HepG2 (cell line): ENCODE measurements at regions not wholly inside any gene's neighbourhood (a gene's known extent, or its start where the extent isn't known, plus 50 kb on each side); places are given as distances from the start of the nearest gene placed in this dataset.

Experiments
- ATAC-seq: fragments of 200-7000 bp; cut with Tn5 transposase; 3 replicates; pipeline ENCODE4 v1.9.1; 2020; ENCODE audit warnings: mild to moderate bottlenecking, moderate library complexity
- BruUV-seq: library from RNA; stranded (reverse); fragments of 400-500 nt; replicated peaks from 2 replicates; lab custom pipeline; 2021; lab: Mats Ljungman, UMichigan
- CTCF ChIA-PET: fragments of 300-600 bp; formaldehyde crosslinking; extraction: SDS; loops from one replicate; lab custom pipeline; 2021; ENCODE audit warnings: low total read pairs, inconsistent platforms, low intra/inter-chr PET ratio; lab: Yijun Ruan, JAX
- POLR2A ChIA-PET: fragments of 350-600 bp; sonication (Branson Sonifier 250); formaldehyde crosslinking; loops from one replicate; lab custom pipeline; 2020; ENCODE audit warnings: antibody characterized with exemption, inconsistent platforms; lab: Yijun Ruan, JAX
- DNase-seq: peaks from one replicate; pipeline ENCODE4 v3.0.0-alpha.2; 2015; ENCODE audit warnings: low spot score
- FAIRE-seq: peaks from 3 replicates; lab custom pipeline; 2011; peaks lifted over from hg19 to GRCh38; lab: Jason Lieb, UNC
- H2AFZ ChIP-seq: one replicate; pipeline ENCODE4 v1.6.1; 2011; ENCODE audit warnings: low read length, inconsistent platforms
- H3K27ac ChIP-seq: fragments of 300-600 bp; 3 replicates; pipeline ENCODE4 v1.8.0; 2011; ENCODE audit warnings: mixed run types, mild to moderate bottlenecking, mixed read lengths, low read length, inconsistent platforms; ENCODE audit not compliant: insufficient read depth; ENCODE audit errors: extremely low read length
- H3K27me3 ChIP-seq, 2 experiments: fragments of 200-600 bp in 1 of 2; 2 replicates in 1 of 2; 3 replicates in 1 of 2; pipeline versions ENCODE4 v1.6.0 to v1.8.0; 2011; ENCODE audit warnings: low read length in 2 of 2, mild to moderate bottlenecking in 2 of 2, moderate library complexity in 2 of 2, inconsistent platforms in 1 of 2; ENCODE audit not compliant: insufficient read depth in 2 of 2, control insufficient read depth in 1 of 2
- H3K36me3 ChIP-seq, 2 experiments: fragments of 200-600 bp in 1 of 2; replicated peaks in 1 of 2; 2 replicates in 1 of 2; 3 replicates in 1 of 2; pipeline versions ENCODE4 v1.5.1 to v1.8.0; 2011; ENCODE audit warnings: low read length in 2 of 2, inconsistent platforms in 1 of 2; ENCODE audit not compliant: insufficient read depth in 2 of 2, control insufficient read depth in 1 of 2
- H3K4me1 ChIP-seq: 2 replicates; pipeline ENCODE4 v1.5.1; 2012; ENCODE audit warnings: low read length, inconsistent platforms; ENCODE audit not compliant: insufficient read depth
- H3K4me2 ChIP-seq: 2 replicates; pipeline ENCODE4 v1.6.0; 2011; ENCODE audit warnings: low read depth, low read length, inconsistent platforms
- H3K4me3 ChIP-seq, 3 experiments: fragments of 200-600 bp in 1 of 3; sonication (generic), shearing (Covaris generic) in 1 of 3; replicated peaks in 1 of 3; 2 replicates each; pipeline ENCODE4 v1.5.1; 2011 to 2016; ENCODE audit warnings: low read length in 3 of 3, inconsistent platforms in 2 of 3, low read depth in 2 of 3, mild to moderate bottlenecking in 2 of 3, control low read depth in 1 of 3, mixed read lengths in 1 of 3; ENCODE audit not compliant: insufficient read depth in 1 of 3
- H3K79me2 ChIP-seq: one replicate; pipeline ENCODE4 v1.6.1; 2011; ENCODE audit warnings: low read length, inconsistent platforms; ENCODE audit not compliant: insufficient read depth
- H3K9ac ChIP-seq: 2 replicates; pipeline ENCODE4 v1.6.0; 2011; ENCODE audit warnings: mild to moderate bottlenecking, low read depth, low read length, inconsistent platforms; ENCODE audit not compliant: insufficient read depth
- H3K9me3 ChIP-seq: 2 replicates; pipeline ENCODE4 v1.5.1; 2012; ENCODE audit warnings: mild to moderate bottlenecking, low read length
- H4K20me1 ChIP-seq: 2 replicates; pipeline ENCODE4 v1.6.0; 2011; ENCODE audit warnings: inconsistent platforms, mild to moderate bottlenecking, low read length, moderate library complexity; ENCODE audit not compliant: insufficient read depth
- CBX5 ChIP-seq: sonication (generic); formaldehyde crosslinking; IDR thresholded peaks from 2 replicates; pipeline ENCODE4 v1.4.0; 2020; ENCODE audit warnings: missing genetic modification reagents, borderline replicate concordance
- GABPA ChIP-seq, 2 experiments: IDR thresholded peaks; 2 replicates each; pipeline ENCODE4 v1.6.1; 2011 to 2016; ENCODE audit warnings: low read depth in 2 of 2, low read length in 1 of 2, missing biosample characterization in 1 of 2, missing genetic modification characterization in 1 of 2
- MZF1 ChIP-seq: sonication (generic); formaldehyde crosslinking; IDR thresholded peaks from 2 replicates; pipeline ENCODE4 v1.8.1; 2023; ENCODE audit warnings: mild to moderate bottlenecking, missing genetic modification reagents, borderline replicate concordance
- NFIB ChIP-seq: sonication (generic); formaldehyde crosslinking; IDR thresholded peaks from 2 replicates; pipeline ENCODE4 v1.9.0; 2021; ENCODE audit warnings: missing genetic modification reagents, mild to moderate bottlenecking, borderline replicate concordance
- SP2 ChIP-seq: sonication (generic); formaldehyde crosslinking; IDR thresholded peaks from 2 replicates; pipeline ENCODE4 v1.5.1; 2020; ENCODE audit warnings: mild to moderate bottlenecking, missing genetic modification reagents
- TEAD3 ChIP-seq: optimal IDR thresholded peaks from 2 replicates; pipeline ENCODE3; 2016; ENCODE audit warnings: borderline replicate concordance
- ZFX ChIP-seq: sonication (generic); formaldehyde crosslinking; IDR thresholded peaks from 2 replicates; pipeline ENCODE4 v1.4.0; 2020; ENCODE audit warnings: mild to moderate bottlenecking, low read depth, missing genetic modification reagents, moderate library complexity
- ZKSCAN8 ChIP-seq: IDR thresholded peaks from 2 replicates; pipeline ENCODE4 v1.6.1; 2016; ENCODE audit warnings: borderline replicate concordance, missing genetic modification reagents, missing compliant biosample characterization
- ZNF563 ChIP-seq: sonication (generic); formaldehyde crosslinking; IDR thresholded peaks from 2 replicates; pipeline ENCODE4 v1.8.0; 2022; ENCODE audit warnings: mild to moderate bottlenecking, moderate library complexity, missing genetic modification reagents
- ZNF670 ChIP-seq: sonication (generic); formaldehyde crosslinking; IDR thresholded peaks from 2 replicates; pipeline ENCODE4 v1.8.0; 2022; ENCODE audit warnings: mild to moderate bottlenecking, missing genetic modification reagents, borderline replicate concordance
- ZNF768 ChIP-seq: sonication (generic); formaldehyde crosslinking; IDR thresholded peaks from 2 replicates; pipeline ENCODE4 v1.4.0; 2020; ENCODE audit warnings: missing genetic modification reagents
- ZNF782 ChIP-seq: sonication (generic); formaldehyde crosslinking; IDR thresholded peaks from 2 replicates; pipeline ENCODE4 v1.4.0; 2020; ENCODE audit warnings: missing genetic modification reagents, mild to moderate bottlenecking, borderline replicate concordance
- WGBS: methylation state at CpG from one replicate; pipeline ENCODE4 v1.1.6; 2017; ENCODE audit warnings: low lambda C conversion rate; 5-methylcytosine and 5-hydroxymethylcytosine counted together
- in situ Hi-C: cut with HindIII; loops from 2 replicates; pipeline ENCODE4 v1.10.0; 2017; ENCODE audit warnings: low pct_unique_long_range_greater_than_20kb; ENCODE audit not compliant: extremely low pct_ligation_motif_present
- intact Hi-C: fragments of 100-400 bp; cut with micrococcal nuclease; formaldehyde crosslinking; loops from one replicate; pipeline ENCODE4 v1.10.0; 2022; ENCODE audit not compliant: unreplicated experiment
- TF ChIP-seq, protein P1 (sequence below): sonication (generic); formaldehyde crosslinking; IDR thresholded peaks from 2 replicates; pipeline ENCODE4 v1.4.0; 2020; ENCODE audit warnings: missing genetic modification reagents
- TF ChIP-seq, protein P2 (sequence below): sonication (generic); formaldehyde crosslinking; IDR thresholded peaks from 2 replicates; pipeline ENCODE4 v1.5.0; 2020; ENCODE audit warnings: missing genetic modification reagents, mild to moderate bottlenecking, borderline replicate concordance
- TF ChIP-seq, protein P3 (sequence below): sonication (generic); formaldehyde crosslinking; IDR thresholded peaks from 2 replicates; pipeline ENCODE4 v1.5.0; 2020; ENCODE audit warnings: missing genetic modification reagents

DNA sequence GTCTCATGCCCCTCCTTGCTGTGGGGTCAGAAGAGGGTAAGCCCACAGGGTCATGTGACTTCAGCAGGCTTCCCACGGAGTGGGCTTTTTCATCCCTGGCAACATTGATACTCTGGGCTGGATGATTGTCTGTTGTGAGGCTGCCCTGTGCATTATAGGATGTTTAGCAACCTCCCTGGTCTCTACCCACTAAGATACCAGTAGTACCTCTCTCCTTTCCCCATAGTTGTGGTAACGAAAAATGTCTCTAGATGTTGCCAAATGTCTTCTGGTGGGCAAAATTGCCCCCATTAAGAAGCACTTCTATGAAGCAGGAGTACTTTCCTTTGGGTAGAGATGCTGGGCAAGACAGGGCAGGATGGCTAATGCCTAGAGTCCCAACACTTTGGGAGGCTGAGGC is 232.5 kb upstream of the ZNF217 start:
- BruUV-seq, result no TSS peak
- H3K4me3 ChIP-seq, result no peak overlapping the region
- intact Hi-C loops, result no loop called here
- DNase-seq (no peak), FAIRE-seq (no peak), ATAC-seq (no peak)
- 91% methylated on average over 2 of the region's 2 CpGs for WGBS
- H2AFZ ChIP-seq, result no peak overlapping the region
- no peak overlapping the region for H3K27ac ChIP-seq
- in situ Hi-C loops, result no loop called here
- no peaks in the 10 kb centered on the region for H3K27me3 ChIP-seq
- ChIA-PET CTCF (no interaction called here), POLR2A (interaction anchor here (1.0 to 1.1 kb wide), 2 partner anchors 14 to 87 kb away, joined by 3 to 4 read pairs; no protein-coding TSS in a partner anchor)
- peaks cover 64% of the 10 kb centered on the region for H3K4me1 ChIP-seq
- no peaks in the 10 kb centered on the region for H4K20me1 ChIP-seq
- TF ChIP-seq NFIB (CRISPR knock-in tag) (no peak), TEAD3 (peak; percentile 9), ZNF563 (CRISPR knock-in tag) (no peak), CBX5 (no peak), ZKSCAN8 (CRISPR knock-in tag) (no peak), GABPA (IDR thresholded peaks at IDR 0.05; ENCODE audit: low read depth, low read length) (0 out of 2 replicates have a peak, but pooled peaks have one; percentile 6), GABPA (CRISPR knock-in tag; IDR thresholded peaks at IDR 0.05; ENCODE audit: low read depth) (no peak), ZNF670 (CRISPR knock-in tag) (no peak), ZNF782 (CRISPR knock-in tag) (no peak), SP2 (no peak), MZF1 (CRISPR knock-in tag) (no peak), ZNF768 (CRISPR knock-in tag) (peak; percentile 65; the same call in 1 of the 2 replicates), ZFX (CRISPR knock-in tag) (no peak)
- TF ChIP-seq, protein P1, sequence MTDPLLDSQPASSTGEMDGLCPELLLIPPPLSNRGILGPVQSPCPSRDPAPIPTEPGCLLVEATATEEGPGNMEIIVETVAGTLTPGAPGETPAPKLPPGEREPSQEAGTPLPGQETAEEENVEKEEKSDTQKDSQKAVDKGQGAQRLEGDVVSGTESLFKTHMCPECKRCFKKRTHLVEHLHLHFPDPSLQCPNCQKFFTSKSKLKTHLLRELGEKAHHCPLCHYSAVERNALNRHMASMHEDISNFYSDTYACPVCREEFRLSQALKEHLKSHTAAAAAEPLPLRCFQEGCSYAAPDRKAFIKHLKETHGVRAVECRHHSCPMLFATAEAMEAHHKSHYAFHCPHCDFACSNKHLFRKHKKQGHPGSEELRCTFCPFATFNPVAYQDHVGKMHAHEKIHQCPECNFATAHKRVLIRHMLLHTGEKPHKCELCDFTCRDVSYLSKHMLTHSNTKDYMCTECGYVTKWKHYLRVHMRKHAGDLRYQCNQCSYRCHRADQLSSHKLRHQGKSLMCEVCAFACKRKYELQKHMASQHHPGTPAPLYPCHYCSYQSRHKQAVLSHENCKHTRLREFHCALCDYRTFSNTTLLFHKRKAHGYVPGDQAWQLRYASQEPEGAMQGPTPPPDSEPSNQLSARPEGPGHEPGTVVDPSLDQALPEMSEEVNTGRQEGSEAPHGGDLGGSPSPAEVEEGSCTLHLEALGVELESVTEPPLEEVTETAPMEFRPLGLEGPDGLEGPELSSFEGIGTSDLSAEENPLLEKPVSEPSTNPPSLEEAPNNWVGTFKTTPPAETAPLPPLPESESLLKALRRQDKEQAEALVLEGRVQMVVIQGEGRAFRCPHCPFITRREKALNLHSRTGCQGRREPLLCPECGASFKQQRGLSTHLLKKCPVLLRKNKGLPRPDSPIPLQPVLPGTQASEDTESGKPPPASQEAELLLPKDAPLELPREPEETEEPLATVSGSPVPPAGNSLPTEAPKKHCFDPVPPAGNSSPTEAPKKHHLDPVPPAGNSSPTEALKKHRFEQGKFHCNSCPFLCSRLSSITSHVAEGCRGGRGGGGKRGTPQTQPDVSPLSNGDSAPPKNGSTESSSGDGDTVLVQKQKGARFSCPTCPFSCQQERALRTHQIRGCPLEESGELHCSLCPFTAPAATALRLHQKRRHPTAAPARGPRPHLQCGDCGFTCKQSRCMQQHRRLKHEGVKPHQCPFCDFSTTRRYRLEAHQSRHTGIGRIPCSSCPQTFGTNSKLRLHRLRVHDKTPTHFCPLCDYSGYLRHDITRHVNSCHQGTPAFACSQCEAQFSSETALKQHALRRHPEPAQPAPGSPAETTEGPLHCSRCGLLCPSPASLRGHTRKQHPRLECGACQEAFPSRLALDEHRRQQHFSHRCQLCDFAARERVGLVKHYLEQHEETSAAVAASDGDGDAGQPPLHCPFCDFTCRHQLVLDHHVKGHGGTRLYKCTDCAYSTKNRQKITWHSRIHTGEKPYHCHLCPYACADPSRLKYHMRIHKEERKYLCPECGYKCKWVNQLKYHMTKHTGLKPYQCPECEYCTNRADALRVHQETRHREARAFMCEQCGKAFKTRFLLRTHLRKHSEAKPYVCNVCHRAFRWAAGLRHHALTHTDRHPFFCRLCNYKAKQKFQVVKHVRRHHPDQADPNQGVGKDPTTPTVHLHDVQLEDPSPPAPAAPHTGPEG (CRISPR knock-in tag), result no peak
- TF ChIP-seq, protein P2, sequence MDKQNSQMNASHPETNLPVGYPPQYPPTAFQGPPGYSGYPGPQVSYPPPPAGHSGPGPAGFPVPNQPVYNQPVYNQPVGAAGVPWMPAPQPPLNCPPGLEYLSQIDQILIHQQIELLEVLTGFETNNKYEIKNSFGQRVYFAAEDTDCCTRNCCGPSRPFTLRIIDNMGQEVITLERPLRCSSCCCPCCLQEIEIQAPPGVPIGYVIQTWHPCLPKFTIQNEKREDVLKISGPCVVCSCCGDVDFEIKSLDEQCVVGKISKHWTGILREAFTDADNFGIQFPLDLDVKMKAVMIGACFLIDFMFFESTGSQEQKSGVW, result no peak
- TF ChIP-seq, protein P3, sequence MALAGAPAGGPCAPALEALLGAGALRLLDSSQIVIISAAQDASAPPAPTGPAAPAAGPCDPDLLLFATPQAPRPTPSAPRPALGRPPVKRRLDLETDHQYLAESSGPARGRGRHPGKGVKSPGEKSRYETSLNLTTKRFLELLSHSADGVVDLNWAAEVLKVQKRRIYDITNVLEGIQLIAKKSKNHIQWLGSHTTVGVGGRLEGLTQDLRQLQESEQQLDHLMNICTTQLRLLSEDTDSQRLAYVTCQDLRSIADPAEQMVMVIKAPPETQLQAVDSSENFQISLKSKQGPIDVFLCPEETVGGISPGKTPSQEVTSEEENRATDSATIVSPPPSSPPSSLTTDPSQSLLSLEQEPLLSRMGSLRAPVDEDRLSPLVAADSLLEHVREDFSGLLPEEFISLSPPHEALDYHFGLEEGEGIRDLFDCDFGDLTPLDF (CRISPR knock-in tag), result no peak
- H3K4me2 ChIP-seq, result no peak overlapping the region
- no peaks in the 10 kb centered on the region for H3K9me3 ChIP-seq
- H3K79me2 ChIP-seq, result no peaks in the 10 kb centered on the region
- H3K9ac ChIP-seq, result no peak overlapping the region
- H3K36me3 ChIP-seq, result no peaks in the 10 kb centered on the region
